ENCODE measurements at regions not wholly inside any gene's neighbourhood (a gene's known extent, or its start where the extent isn't known, plus 50 kb on each side); places are given as distances from the start of the nearest gene placed in this dataset.

GRCh38 chr4:171718069-171718468 is 95.1 kb upstream of the GALNTL6 start:
- POLR2A ChIA-PET = interaction anchor here (1.0 kb wide), 1 partner anchor 22 kb away, joined by 3 read pairs; no protein-coding TSS in a partner anchor
- Histone ChIP-seq H4K20me1 (replicated peaks; ENCODE audit: control insufficient read depth, insufficient read depth, low read length) (no peaks in the 10 kb centered on the region), H3K4me3 (no peak overlapping the region), H3K4me2 (ENCODE audit: insufficient read depth, low read length) (no peak overlapping the region), H3K27ac (ENCODE audit: extremely low read depth, low read depth, low read length) (no peak overlapping the region), H3K9me1 (ENCODE audit: control insufficient read depth, insufficient read depth, low read length) (no peaks in the 10 kb centered on the region), H3K4me1 (replicated peaks in 1 of 2; ENCODE audit: control insufficient read depth in 2 of 2, insufficient read depth in 2 of 2, low read length in 2 of 2) (no peaks in the 10 kb centered on the region), H3K27me3 (ENCODE audit: control insufficient read depth in 2 of 2, insufficient read depth in 2 of 2, low read length in 2 of 2) (no peaks in the 10 kb centered on the region), H3K79me2 (ENCODE audit: control insufficient read depth, insufficient read depth, low read length) (no peaks in the 10 kb centered on the region), H3K36me3 (ENCODE audit: control insufficient read depth, insufficient read depth, low read length) (no peaks in the 10 kb centered on the region), H3K9ac (ENCODE audit: insufficient read depth in 1 of 2, low read depth in 2 of 2, low read length in 2 of 2) (no peak overlapping the region), H3K9me3 (replicated peaks; ENCODE audit: control insufficient read depth, insufficient read depth, low read depth, low read length) (no peaks in the 10 kb centered on the region), H2AFZ (ENCODE audit: low read depth, low read length) (no peak overlapping the region)
- TF ChIP-seq RBM39 (optimal IDR thresholded peaks at IDR 0.05; ENCODE audit: low read depth, low read length) (no peak), HNRNPUL1 (IDR thresholded peaks at IDR 0.05; ENCODE audit: low read length) (no peak), GABPB2 (CRISPR knock-in tag; conservative IDR thresholded peaks at IDR 0.05) (no peak), JUND (IDR thresholded peaks at IDR 0.05; ENCODE audit: borderline replicate concordance, low read depth, low read length) (no peak), JUND (tag; IDR thresholded peaks at IDR 0.05; ENCODE audit: borderline replicate concordance, low read depth, low read length) (no peak), ZNF79 (CRISPR knock-in tag; IDR thresholded peaks at IDR 0.05; ENCODE audit: low read depth) (no peak), ATF1 (CRISPR knock-in tag; IDR thresholded peaks at IDR 0.05) (no peak), ATF1 (tag; IDR thresholded peaks at IDR 0.05) (no peak)
- BruUV-seq (replicated peaks) = no TSS peak
- in situ Hi-C loops (cut with MboI) (no loop called here), intact Hi-C loops (cut with micrococcal nuclease) (no loop called here)
- CTCF ChIA-PET (ENCODE audit: low intra/inter-chr PET ratio) = no interaction called here
- DNase-seq (ENCODE audit: extremely low read depth in 1 of 4, low spot score in 3 of 4) (no peak), ATAC-seq (no peak), FAIRE-seq (no peak)
- 0% methylated on average over 1 of the region's 1 CpG for WGBS (ENCODE audit: insufficient coverage, low coverage, missing lambda C conversion rate)

DNA sequence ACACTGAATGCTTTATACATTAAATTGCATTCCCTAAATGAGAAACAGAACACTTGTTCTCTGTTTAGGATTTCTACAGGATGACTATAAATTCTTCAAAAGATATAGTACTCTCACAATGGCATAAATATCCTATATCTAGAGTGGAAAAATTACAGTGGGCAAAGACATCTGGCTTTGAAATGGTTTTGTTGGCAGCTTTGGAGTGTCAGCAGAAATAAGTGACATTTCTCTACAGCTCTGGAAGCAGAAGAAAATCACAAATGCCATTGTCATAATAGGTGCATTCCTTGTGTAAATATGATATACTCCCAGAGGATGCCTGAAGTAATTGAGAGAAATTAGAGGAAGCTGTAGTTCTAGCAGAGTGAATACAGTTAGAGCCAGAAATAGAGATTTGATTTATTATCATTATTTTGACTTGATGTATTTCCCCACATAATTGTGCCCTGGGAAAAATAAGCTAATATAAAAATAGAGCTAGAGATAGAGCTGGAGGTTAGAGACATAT is 95.9 kb upstream of the GALNTL6 start:
- no peak overlapping the region for H3K4me3 ChIP-seq
- TF ChIP-seq ZZZ3 (IDR thresholded peaks at IDR 0.05) (no peak), MIER1 (IDR thresholded peaks at IDR 0.05; ENCODE audit: low read depth) (no peak), MTA2 (IDR thresholded peaks at IDR 0.05; ENCODE audit: low read depth) (no peak), L3MBTL2 (IDR thresholded peaks at IDR 0.05) (no peak), ARNT (IDR thresholded peaks at IDR 0.05) (no peak), TRIM28 (IDR thresholded peaks at IDR 0.05) (no peak), KAT2B (IDR thresholded peaks at IDR 0.05; ENCODE audit: low read depth, low read length) (no peak), SMAD4 (CRISPR knock-in tag; conservative IDR thresholded peaks at IDR 0.05) (no peak), CREB1 (IDR thresholded peaks at IDR 0.05) (no peak), CREB1 (CRISPR knock-in tag; IDR thresholded peaks at IDR 0.05) (no peak)
- TF ChIP-seq, protein P1, sequence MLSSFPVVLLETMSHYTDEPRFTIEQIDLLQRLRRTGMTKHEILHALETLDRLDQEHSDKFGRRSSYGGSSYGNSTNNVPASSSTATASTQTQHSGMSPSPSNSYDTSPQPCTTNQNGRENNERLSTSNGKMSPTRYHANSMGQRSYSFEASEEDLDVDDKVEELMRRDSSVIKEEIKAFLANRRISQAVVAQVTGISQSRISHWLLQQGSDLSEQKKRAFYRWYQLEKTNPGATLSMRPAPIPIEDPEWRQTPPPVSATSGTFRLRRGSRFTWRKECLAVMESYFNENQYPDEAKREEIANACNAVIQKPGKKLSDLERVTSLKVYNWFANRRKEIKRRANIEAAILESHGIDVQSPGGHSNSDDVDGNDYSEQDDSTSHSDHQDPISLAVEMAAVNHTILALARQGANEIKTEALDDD (IDR thresholded peaks at IDR 0.05) = no peak
- TF ChIP-seq, protein P2, sequence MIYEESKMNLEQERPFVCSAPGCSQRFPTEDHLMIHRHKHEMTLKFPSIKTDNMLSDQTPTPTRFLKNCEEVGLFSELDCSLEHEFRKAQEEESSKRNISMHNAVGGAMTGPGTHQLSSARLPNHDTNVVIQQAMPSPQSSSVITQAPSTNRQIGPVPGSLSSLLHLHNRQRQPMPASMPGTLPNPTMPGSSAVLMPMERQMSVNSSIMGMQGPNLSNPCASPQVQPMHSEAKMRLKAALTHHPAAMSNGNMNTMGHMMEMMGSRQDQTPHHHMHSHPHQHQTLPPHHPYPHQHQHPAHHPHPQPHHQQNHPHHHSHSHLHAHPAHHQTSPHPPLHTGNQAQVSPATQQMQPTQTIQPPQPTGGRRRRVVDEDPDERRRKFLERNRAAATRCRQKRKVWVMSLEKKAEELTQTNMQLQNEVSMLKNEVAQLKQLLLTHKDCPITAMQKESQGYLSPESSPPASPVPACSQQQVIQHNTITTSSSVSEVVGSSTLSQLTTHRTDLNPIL (CRISPR knock-in tag; IDR thresholded peaks at IDR 0.05) = no peak

More for the DNA sequence above, 95.9 kb upstream of the GALNTL6 start:
- Histone ChIP-seq H3K4me2 (ENCODE audit: insufficient read depth, low read length) (no peak overlapping the region), H3K36me3 (ENCODE audit: control insufficient read depth, insufficient read depth, low read length) (no peaks in the 10 kb centered on the region), H2AFZ (ENCODE audit: low read depth, low read length) (no peak overlapping the region), H3K9me1 (ENCODE audit: control insufficient read depth, insufficient read depth, low read length) (no peaks in the 10 kb centered on the region), H3K9me3 (replicated peaks; ENCODE audit: control insufficient read depth, insufficient read depth, low read depth, low read length) (no peaks in the 10 kb centered on the region), H3K27ac (ENCODE audit: extremely low read depth, low read depth, low read length) (no peak overlapping the region), H3K4me1 (replicated peaks in 1 of 2; ENCODE audit: control insufficient read depth in 2 of 2, insufficient read depth in 2 of 2, low read length in 2 of 2) (no peaks in the 10 kb centered on the region), H3K9ac (ENCODE audit: insufficient read depth in 1 of 2, low read depth in 2 of 2, low read length in 2 of 2) (no peak overlapping the region), H3K79me2 (ENCODE audit: control insufficient read depth, insufficient read depth, low read length) (no peaks in the 10 kb centered on the region), H4K20me1 (replicated peaks; ENCODE audit: control insufficient read depth, insufficient read depth, low read length) (no peaks in the 10 kb centered on the region), H3K27me3 (ENCODE audit: control insufficient read depth in 2 of 2, insufficient read depth in 2 of 2, low read length in 2 of 2) (no peaks in the 10 kb centered on the region)
- BruUV-seq (replicated peaks) = no TSS peak
- in situ Hi-C loops (cut with MboI) = no loop called here
- intact Hi-C loops (cut with micrococcal nuclease) = no loop called here
- ChIA-PET POLR2A (no interaction called here), CTCF (ENCODE audit: low intra/inter-chr PET ratio) (no interaction called here)
- DNase-seq (ENCODE audit: extremely low read depth in 1 of 4, low spot score in 3 of 4) (no peak), FAIRE-seq (no peak), ATAC-seq (no peak)

Measured in K562 (cell line).